Loucy (cell line): ENCODE measurements at regions not wholly inside any gene's neighbourhood (a gene's known extent, or its start where the extent isn't known, plus 50 kb on each side); places are given as distances from the start of the nearest gene placed in this dataset.

Experiments
- EZH2phosphoT487 ChIP-seq: fragments of 200-600 bp; IDR thresholded peaks from 2 replicates; pipeline ENCODE4 v1.6.1; 2018; ENCODE audit warnings: antibody characterized with exemption, mild to moderate bottlenecking, moderate library complexity, borderline replicate concordance
- TF ChIP-seq, protein P1 (sequence below): fragments of 200-600 bp; sonication (generic); conservative IDR thresholded peaks from 2 replicates; pipeline ENCODE4 v1.5.1; 2014; ENCODE audit warnings: mild to moderate bottlenecking, antibody characterized with exemption, low read length

DNA sequence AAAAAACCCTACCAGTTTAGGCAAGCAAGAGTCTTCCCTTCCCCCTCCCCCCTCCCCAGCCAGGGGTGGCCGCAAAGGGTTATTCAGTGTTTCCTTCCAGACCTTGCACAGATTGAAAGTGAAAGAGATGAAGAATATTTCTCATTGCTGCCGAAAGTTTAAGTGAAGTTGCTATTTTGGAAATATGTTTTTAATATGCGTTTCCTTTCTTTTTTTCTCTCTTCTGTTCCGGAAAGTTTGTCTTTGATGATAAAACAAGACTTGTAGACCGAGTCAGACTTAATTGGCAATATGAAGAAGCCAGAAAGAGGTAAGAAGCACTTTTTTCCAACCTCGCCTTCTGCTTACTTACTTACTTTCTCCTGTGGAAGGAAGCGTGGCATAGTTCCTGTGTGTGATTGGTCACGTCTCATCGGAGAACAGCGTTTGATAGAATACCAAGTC lies 58.5 kb upstream of the CLCN4 start:
- TF ChIP-seq, protein P1, sequence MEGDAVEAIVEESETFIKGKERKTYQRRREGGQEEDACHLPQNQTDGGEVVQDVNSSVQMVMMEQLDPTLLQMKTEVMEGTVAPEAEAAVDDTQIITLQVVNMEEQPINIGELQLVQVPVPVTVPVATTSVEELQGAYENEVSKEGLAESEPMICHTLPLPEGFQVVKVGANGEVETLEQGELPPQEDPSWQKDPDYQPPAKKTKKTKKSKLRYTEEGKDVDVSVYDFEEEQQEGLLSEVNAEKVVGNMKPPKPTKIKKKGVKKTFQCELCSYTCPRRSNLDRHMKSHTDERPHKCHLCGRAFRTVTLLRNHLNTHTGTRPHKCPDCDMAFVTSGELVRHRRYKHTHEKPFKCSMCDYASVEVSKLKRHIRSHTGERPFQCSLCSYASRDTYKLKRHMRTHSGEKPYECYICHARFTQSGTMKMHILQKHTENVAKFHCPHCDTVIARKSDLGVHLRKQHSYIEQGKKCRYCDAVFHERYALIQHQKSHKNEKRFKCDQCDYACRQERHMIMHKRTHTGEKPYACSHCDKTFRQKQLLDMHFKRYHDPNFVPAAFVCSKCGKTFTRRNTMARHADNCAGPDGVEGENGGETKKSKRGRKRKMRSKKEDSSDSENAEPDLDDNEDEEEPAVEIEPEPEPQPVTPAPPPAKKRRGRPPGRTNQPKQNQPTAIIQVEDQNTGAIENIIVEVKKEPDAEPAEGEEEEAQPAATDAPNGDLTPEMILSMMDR = no peak
- TF ChIP-seq EZH2phosphoT487 = no peak
